ENCODE measurements at regions not wholly inside any gene's neighbourhood (a gene's known extent, or its start where the extent isn't known, plus 50 kb on each side); places are given as distances from the start of the nearest gene placed in this dataset.
"Not testable (repeated sequence)": the region's sequence is repeated elsewhere in the genome, so short reads cannot be mapped to it uniquely, and the experiment has no call there.

DNA sequence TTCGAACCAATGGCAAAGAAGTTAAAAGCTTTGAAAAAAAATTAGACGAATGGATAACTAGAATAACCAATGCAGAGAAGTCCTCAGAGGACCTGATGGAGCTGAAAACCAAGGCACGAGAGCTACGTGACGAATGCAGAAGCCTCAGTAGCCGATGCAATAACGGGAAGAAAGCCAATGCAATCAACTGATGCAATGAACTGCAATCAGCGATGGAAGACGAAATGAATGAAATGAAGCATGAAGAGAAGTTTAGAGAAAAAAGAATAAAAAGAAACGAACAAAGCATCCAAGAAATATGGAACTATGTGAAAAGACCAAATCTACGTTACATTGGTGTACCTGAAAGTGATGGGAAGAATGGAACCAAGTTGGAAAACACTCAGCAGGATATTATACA lies 52.6 kb upstream of the MRPS30 start:
- not testable (repeated sequence) for DNase-seq (ENCODE audit: low spot score)

DNA sequence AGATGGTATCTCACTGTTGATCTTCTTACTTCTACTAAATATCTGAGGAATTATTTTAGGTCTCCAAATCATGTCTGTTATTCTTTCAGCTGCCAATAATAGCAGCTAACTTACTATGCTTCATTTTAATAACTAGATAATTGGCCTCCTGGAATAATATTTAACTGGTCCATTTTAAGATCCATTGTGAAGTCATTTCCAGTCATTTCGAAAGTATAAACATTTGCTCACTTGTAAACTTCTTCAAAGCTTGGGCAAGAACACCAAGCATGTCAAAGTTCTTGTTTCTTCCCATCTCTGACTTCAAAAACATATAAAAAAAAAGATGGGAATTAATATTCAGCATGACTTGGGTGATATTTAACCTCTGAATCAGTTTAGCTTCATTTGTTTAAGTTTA lies 61.4 kb upstream of the MRPS30 start:
- no peak for DNase-seq (ENCODE audit: low spot score)

DNA sequence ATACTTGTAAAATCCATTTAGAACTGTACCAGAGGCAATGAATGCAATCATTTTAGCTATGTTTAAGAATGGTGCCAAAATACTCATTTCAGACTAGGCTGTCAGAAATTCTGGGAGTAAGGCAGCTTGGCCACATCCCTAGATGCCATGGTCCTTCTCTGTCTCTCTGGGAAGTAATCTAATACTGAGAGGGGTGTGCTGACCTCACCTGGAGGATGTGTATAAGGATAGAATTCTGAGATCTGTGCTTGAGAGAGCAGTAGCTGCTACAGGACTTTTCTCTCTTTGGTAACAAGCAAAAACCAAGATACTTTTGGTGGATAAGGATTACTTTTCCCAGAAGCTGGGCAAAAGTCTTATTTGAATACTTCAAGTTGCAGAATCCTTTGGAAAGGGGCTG lies 68.1 kb upstream of the MRPS30 start:
- peak; percentile 33 for DNase-seq (ENCODE audit: low spot score)

DNA sequence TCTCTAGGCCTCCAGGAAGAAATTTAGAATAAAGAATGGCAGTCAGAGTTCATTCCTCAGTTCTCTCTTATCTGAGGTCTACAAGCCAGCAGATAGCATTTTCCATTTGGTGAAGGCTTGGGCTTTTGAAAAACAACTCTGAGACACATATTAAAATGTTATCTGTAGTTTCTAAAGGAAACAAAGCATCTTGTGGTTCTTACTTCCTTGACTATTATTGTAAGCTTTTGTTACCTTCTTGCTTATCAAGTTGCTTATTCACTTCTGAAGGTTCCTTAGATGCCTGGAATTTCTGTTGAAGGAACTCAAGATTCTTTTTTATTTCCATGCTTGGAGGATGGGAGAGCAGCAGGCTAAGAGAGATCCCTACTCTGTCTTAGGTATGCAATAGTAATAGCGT lies 79.2 kb upstream of the MRPS30 start:
- no peak for DNase-seq (ENCODE audit: low spot score)

DNA sequence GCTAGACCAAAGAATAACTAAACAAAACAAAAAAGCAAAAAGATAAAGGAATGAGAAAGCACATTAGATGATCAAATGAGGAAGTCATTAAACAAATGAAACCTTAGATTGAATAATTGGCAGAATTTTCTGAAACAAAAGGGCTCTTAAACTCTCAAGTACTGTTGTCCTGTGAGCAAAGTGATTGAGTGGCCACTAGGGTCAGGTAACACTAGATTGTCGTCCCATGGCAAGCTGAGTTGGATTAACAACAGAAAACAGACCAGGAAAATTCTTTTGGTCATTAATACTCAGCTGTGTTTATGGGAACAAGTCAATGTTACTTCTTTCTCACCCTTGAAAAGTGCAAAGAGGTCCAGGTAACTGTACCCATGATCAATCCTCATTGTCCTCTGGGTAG lies 81.6 kb upstream of the MRPS30 start:
- no peak for DNase-seq (ENCODE audit: low spot score)

DNA sequence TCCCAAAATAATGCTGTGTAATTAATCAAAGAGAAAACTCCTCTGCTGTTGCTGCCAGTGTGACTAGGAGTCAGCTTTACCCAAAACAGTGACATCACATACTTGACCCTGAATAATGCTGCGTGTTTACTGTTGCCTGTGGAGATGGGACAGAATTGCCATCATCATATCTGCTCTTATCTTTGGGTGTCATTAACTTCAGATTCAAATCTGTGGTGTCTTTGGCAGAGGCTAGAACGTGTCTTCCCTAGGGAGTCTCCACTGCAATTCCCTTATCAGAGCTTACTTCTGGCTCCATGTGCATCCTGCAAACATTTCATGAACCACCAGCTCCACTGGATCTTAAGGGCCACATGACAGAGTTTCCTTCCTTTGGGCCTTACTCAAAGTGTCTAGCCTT lies 88.9 kb upstream of the MRPS30 start:
- DNase-seq (ENCODE audit: low spot score), result peak; percentile 55

DNA sequence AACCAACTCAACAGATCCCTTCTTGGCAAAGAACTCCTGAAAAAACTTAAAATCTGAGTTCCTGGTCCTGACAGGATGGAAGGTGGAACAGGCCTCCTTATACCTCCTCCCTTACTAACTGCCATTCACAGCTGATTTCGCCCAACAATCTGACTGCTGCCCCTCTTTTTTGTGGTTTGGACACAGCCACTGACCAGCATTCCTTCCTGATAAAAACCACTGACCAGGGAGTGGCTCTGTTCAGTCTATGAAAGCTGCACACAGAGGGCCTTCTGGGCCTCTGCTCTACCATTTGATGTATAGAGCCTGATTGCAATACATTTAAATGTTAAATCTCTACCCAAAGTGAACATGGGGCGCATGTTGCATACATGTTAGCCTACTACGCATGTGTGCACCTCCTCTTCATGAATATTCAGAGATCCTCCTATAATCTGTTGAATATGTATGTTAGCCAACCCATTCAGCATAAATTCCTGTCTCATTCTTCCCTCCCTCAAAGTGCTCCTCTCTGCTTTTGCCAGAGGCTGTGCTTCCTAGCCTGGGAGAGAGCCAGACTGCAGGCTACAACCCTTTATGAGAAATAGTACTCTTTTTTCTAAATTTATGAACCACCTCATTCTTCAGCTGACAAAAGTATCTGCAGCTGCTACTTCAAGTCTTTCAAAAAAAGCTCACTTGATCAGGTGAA lies 93.7 kb upstream of the MRPS30 start:
- DNase-seq (ENCODE audit: low spot score), result no peak

DNA sequence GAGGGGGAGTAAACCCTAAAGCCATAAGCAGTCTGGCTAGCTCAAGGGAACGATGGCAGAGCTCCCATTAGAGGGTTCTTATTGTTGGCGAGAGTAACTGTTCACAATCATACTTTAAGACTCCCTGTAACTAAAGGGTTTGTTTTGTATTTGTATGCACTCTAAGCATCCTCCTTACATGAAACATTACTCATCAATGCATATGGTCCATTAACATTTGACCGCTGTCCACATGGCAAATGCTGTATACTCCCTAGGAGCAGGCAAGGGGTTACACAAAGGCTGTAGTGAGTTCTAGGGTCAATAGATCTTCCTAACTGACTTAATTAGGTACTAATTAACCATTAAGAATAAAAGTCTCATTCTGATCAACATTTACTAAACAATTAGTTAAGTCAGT lies 95.3 kb upstream of the MRPS30 start:
- DNase-seq (ENCODE audit: low spot score), result no peak

DNA sequence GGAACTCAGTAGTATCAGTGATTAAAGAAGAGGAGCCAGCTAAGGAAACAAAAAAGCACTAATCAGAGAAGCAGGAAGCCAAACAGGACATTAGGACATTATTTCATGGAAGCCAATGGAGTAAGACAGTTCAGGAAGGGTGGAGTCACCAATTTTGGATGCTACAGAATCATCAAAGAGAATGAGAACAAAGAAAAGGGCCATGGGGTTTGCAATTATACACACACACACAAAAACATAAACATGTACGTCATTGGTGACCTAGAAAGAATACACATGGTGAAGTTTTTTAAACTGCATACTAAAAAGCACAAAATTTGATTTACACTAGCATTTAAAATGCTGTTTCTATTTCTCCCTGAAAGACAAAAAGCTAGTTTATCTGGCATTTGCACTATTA lies 96.8 kb upstream of the MRPS30 start:
- DNase-seq (ENCODE audit: low spot score), result no peak

DNA sequence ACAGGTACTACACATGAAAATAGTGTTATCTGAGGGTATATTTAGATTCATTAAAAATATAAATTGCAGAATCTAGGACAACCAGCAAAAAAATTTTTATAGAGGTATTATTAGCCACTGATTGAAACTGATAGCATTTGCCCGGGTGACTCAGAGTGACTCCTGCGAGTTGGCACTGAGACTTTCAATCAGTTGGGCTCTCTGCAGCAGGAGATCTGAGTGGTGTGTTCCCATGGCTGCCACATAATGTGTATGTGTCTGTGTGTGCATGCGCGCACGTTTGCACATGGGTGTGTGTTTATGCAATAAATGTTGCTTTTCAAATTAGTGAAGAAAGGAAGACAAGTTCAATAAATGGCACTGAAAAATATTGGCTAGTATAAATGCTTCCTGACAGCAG lies 100.1 kb upstream of the MRPS30 start:
- DNase-seq (ENCODE audit: low spot score), result no peak

DNA sequence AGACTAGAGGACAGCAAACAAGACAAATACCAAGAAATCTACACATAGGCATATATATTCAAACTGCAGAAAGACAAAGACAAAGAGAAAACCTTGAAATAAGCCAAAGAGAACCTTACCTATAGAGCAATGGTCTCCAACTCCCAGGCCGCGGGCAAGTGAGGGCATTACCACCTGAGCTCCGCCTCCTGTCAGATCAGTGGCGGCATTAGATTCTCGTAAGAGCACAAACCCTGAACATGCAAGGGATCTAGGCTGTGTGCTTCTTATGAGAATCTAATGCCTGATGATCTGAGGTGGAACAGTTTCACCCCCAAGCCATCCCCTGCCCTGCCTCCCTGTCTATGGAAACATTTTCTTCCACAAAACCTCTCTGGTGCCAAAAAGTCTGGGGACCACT lies 101.0 kb upstream of the MRPS30 start:
- no peak for DNase-seq (ENCODE audit: low spot score)

DNA sequence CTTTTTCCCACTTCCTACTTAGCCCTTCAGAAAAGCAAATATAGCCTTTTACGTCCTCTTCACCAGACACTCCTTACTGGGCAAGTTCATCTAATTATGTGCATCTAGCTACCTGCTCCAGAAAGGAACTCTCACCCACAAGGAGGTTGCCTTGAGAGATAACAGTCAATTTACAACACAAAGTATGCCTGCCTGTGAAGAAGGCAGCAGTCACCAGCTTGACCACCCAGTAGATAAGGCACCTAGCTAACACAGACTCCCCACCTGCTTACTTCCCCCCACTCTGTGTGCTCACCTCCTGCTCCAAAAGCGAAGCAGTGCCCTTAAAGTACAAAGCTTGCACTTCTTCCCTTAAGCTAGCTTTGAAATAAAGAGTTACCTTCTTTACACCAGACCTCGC lies 111.7 kb upstream of the MRPS30 start:
- peak; percentile 37 for DNase-seq (ENCODE audit: low spot score)

DNA sequence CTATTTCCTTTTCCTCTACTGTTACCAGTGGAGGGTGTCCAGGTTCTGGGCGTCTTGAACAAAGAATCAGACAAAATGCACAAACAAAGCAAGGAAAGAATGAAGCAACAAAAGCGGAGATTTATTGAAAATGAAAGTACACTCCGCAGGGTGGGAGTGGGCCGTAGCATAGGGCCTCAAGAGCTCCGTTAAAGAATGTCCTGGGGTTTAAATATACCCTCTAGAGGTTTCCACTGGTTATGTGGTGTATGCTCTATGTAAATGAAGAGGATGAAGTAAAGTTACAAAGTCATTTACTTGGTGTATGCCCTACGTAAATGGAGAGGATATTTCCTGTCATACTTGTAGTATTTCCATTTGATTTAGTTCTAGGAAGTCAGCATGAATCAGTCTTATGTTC lies 113.5 kb upstream of the MRPS30 start:
- DNase-seq (ENCODE audit: low spot score), result no peak

DNA sequence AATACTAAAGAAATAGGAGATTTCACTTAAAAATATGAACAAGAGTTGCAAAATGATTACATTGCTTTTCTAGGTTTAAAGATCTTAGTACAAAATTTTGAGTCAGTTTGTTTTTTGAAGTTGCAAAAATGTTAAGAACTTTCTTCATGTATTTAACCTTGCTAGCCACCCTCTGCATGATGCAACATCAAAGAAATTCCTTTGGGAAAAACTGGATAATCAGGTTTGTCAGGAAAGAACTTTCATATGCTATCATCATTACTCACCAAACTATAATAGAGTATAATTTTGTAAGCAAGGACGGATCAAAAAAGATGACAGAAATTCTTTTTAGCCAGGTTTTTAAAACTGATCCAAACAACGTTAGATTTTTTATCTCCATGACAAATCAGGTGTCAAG lies 116.9 kb upstream of the MRPS30 start:
- no peak for DNase-seq (ENCODE audit: low spot score)

DNA sequence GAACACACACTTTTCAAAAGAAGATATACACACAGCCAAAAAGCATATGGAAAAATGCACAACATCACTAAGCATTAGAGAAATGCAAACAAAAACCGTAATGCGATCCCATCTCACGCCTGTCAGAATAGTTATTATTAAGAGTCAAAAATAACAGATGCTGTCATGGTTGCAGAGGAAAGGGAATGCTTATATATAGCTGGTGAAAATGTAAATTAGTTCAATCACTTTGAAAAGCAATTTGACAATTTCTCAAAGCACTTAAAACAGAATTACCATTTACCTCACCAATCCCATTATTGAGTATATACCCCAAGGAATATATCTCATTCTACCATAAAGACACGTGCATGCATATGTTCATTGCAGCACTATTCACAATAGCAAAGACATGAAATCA lies 126.8 kb upstream of the MRPS30 start:
- DNase-seq (ENCODE audit: low spot score), result no peak

DNA sequence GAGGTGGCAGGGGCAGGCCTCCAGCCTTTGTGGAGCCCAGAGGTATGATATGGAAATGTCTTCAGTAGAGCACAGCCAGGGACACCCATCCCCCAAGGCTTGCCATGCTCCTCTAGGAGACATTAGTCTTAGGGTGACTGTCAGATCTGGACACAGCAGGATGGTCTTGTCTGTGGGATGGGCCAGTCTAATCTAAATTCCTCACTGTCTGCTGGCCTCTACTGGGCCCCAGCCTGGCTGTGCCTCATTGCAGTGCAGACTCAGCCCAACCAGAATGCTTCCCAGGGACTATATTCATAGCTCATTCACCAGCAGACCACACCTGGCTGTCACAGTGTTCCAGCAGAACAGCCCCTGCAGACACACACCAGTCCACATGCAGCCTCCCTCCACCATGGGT lies 129.5 kb upstream of the MRPS30 start:
- no peak for DNase-seq (ENCODE audit: low spot score)

DNA sequence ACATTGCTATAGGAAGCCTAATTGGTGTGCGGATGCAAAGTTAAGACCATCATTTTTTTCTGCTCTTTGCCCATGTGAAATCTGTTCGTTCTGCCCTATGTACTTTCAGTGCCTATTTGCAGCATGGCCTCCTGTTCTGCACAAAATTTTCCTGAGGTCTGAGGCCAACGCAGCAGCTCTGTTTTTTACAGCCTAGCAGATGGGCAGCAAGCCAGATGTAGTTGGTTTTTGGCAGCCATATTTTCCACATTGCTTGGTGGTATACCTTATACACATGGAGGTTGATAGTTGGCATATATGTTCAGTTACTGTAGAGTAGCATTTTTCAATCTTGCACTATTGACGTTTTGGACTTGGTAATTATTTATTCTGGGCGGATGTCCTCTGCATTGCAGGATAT lies 133.5 kb upstream of the MRPS30 start:
- DNase-seq (ENCODE audit: low spot score), result no peak

DNA sequence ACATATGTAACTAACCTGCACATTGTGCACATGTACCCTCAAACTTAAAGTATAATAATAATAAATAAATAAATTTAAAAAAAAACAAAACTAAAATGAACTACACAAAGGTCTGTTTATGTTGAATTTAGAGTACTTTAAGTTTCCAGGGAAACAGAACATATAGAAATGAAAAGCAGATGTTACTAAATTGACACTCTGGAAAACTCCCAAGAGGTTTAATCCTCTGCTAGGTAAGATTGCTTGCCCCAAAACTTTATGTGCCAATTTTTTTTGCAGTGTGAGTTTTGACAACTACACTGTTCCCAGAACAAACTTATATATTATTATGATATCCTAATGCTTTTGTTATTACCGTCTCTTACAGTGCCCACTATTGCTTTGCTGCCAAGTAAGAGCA lies 134.3 kb upstream of the MRPS30 start:
- DNase-seq (ENCODE audit: low spot score), result no peak

DNA sequence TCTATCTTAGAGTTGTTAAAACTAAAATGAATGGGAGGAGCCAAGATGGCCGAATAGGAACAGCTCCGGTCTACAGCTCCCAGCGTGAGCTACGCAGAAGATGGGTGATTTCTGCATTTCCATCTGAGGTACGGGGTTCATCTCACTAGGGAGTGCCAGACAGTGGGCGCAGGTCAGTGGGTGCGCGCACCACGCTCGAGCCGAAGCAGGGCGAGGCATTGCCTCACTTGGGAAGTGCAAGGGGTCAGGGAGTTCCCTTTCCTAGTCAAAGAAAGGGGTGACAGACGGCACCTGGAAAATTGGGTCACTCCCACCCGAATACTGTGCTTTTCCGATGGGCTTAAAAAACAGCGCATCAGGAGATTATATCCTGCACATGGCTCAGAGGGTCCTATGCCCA lies 140.3 kb upstream of the MRPS30 start:
- DNase-seq (ENCODE audit: low spot score), result not testable (repeated sequence)

DNA sequence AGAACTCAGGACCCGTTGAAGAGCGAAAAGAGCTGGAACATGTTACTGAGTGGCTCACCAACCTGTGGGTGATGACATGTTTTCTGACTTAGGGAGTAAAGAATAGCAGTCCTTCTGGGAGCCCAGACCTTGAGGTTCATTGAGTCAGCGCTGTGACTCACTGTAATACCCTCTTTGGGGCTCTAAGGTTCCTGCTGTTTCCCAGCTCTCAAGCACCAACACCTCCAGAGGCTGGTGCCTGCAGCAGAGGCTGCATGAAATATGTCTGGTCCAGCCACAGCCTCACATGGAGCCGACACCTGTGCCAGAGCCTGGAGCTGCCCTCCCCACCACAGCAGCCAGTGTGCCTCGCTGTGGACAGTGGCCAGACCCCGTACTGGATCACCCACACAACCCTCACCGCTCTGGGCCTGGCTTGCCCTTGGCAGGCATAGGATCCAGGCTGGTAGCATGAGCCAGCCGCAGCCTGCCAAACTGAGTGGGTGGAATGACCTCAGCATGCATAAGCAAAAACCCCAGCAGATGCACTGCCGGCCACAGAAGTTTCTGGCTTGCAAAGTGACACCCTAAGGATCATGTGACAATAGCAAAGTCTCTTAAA lies 143.5 kb upstream of the MRPS30 start:
- DNase-seq (ENCODE audit: low spot score), result no peak

DNA sequence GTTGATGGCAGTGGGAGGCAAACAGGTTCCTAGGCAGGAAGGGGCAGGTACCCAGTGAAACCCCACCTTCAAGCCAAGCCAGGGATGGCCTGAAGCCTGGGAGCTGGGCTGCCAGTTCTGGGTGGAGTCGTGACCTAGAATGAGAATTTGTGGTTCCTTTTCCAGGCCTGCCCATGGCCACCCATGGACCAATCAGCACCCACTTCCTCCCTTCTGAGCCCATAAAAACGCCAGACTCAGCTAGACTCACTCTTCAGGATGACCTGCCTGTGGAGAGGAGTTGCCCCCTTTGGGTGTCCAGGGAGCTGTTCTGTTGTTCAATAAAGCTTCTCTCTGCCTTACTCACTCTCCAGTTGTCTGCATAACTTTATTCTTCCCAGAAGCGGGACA lies 144.0 kb upstream of the MRPS30 start:
- no peak for DNase-seq (ENCODE audit: low spot score)

DNA sequence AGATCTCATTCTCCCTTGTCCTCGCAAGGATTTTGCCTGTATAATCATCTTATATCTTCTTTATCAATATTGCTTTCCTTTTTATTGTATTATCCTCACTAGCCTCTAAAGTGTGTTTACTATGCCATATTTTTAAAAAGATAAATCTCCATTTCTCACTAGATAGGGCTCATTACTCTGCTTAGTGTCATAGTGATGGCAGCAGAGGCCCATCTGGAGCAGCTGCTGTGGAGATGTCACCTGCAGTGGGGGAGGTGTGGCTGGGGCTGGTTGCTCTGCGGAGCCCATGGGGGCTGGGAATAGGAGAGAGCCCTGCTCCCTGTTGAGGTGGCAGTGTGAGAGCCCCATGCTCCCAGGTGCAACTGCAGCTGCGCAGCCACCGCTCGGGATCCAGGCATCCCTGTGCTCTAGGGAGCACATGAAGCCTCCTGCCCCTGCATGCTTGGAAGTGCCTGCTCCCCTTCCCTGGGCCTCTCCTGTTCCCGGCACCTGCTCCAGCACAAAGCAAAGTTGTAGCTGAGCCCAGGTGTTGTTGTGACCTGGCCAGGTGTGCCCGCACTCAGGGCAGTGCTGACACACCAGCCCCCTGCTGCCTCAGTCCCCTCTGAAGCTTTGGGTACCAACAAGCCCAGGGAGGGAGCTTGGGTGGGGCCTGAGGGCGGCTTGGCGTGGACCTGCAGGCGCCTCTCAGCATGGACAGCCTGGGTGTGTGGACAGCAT lies 144.6 kb upstream of the MRPS30 start:
- DNase-seq (ENCODE audit: low spot score), result peak; percentile 99

DNA sequence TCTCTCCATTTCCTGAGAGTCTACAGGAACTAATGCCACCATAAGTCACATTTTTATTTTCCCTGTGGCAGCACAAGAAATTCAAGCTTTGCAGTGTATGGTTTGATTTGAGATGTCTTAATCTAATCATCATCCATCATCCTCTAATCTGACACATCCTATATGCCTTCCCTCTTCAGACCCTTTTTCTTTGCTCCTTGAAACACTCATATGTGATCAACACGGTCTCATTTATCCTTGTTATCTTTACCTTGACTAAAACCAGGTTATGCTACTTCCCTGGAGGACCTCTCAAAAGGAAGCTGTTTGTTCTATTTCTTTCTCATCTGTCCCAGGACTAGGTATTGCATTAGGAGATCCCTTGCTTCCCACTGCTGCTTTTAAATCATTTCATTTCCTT lies 146.9 kb upstream of the MRPS30 start:
- peak; percentile 99 for DNase-seq (ENCODE audit: low spot score)

Data from SK-N-DZ (cell line).